HCT116 (cell line): ENCODE measurements at regions not wholly inside any gene's neighbourhood (a gene's known extent, or its start where the extent isn't known, plus 50 kb on each side); places are given as distances from the start of the nearest gene placed in this dataset.

ENCODE experiments used
- CBX3 ChIP-seq: IDR thresholded peaks from 2 replicates; pipeline ENCODE4 v1.6.1; 2012; ENCODE audit warnings: low read depth
- ELF1 ChIP-seq: IDR thresholded peaks from 2 replicates; pipeline ENCODE4 v1.6.1; 2012; ENCODE audit warnings: low read depth, borderline replicate concordance
- EZH2 ChIP-seq: fragments of 200-600 bp; sonication (generic); IDR thresholded peaks from 2 replicates; pipeline ENCODE4 v1.6.1; 2017; ENCODE audit warnings: antibody characterized with exemption, mixed run types
- EZH2phosphoT487 ChIP-seq: fragments of 200-600 bp; IDR thresholded peaks from 2 replicates; pipeline ENCODE4 v1.6.1; 2018; ENCODE audit warnings: antibody characterized with exemption, borderline replicate concordance
- POLR2A ChIP-seq: IDR thresholded peaks from 2 replicates; pipeline ENCODE4 v1.7.0; 2011; ENCODE audit warnings: borderline replicate concordance; ENCODE audit not compliant: insufficient read depth, insufficient read length; ENCODE audit errors: extremely low read depth
- POLR2AphosphoS5 ChIP-seq: IDR thresholded peaks from 2 replicates; pipeline ENCODE4 v1.6.1; 2011; ENCODE audit warnings: mild to moderate bottlenecking, low read depth, low read length, moderate library complexity
- RAD21 ChIP-seq: IDR thresholded peaks from 2 replicates; pipeline ENCODE4 v1.6.1; 2012; ENCODE audit warnings: low read depth, mild to moderate bottlenecking
- SIN3A ChIP-seq: IDR thresholded peaks from 2 replicates; pipeline ENCODE4 v1.6.1; 2012; ENCODE audit warnings: low read depth
- TCF7L2 ChIP-seq: IDR thresholded peaks from 2 replicates; pipeline ENCODE4 v1.7.0; 2011; ENCODE audit warnings: borderline replicate concordance, inconsistent platforms; ENCODE audit not compliant: insufficient read depth, insufficient read length; ENCODE audit errors: extremely low read depth
- ZBTB33 ChIP-seq: IDR thresholded peaks from 2 replicates; pipeline ENCODE4 v1.6.1; 2011; ENCODE audit warnings: mild to moderate bottlenecking, low read length, moderate library complexity; ENCODE audit not compliant: insufficient replicate concordance; ENCODE audit errors: extremely low read depth
- TF ChIP-seq, protein P1 (sequence below), 3 experiments: fragments of 200-600 bp in 1 of 3; sonication (generic) in 1 of 3; IDR thresholded peaks in 2 of 3; conservative IDR thresholded peaks in 1 of 3; 2 replicates each; pipeline ENCODE4 v1.5.1; 2012 to 2017; ENCODE audit warnings: low read depth in 2 of 3, low read length in 2 of 3, antibody characterized with exemption in 1 of 3, borderline replicate concordance in 1 of 3, control low read depth in 1 of 3, mild to moderate bottlenecking in 1 of 3, mixed read lengths in 1 of 3, mixed run types in 1 of 3, moderate library complexity in 1 of 3; ENCODE audit not compliant: insufficient read depth in 1 of 3
- TF ChIP-seq, protein P2 (sequence below): IDR thresholded peaks from 2 replicates; pipeline ENCODE4 v1.6.1; 2012; ENCODE audit warnings: low read depth
- TF ChIP-seq, protein P3 (sequence below): IDR thresholded peaks from 2 replicates; pipeline ENCODE4 v1.6.1; 2012

GRCh38 chr17:12574525-12574924 lies 91.2 kb upstream of the MYOCD start:
- TF ChIP-seq POLR2AphosphoS5 (no peak), EZH2 (no peak), CBX3 (no peak), POLR2A (no peak), SIN3A (no peak), RAD21 (no peak), ELF1 (no peak), TCF7L2 (no peak), ZBTB33 (no peak), EZH2phosphoT487 (no peak)
- TF ChIP-seq, protein P1, sequence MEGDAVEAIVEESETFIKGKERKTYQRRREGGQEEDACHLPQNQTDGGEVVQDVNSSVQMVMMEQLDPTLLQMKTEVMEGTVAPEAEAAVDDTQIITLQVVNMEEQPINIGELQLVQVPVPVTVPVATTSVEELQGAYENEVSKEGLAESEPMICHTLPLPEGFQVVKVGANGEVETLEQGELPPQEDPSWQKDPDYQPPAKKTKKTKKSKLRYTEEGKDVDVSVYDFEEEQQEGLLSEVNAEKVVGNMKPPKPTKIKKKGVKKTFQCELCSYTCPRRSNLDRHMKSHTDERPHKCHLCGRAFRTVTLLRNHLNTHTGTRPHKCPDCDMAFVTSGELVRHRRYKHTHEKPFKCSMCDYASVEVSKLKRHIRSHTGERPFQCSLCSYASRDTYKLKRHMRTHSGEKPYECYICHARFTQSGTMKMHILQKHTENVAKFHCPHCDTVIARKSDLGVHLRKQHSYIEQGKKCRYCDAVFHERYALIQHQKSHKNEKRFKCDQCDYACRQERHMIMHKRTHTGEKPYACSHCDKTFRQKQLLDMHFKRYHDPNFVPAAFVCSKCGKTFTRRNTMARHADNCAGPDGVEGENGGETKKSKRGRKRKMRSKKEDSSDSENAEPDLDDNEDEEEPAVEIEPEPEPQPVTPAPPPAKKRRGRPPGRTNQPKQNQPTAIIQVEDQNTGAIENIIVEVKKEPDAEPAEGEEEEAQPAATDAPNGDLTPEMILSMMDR (IDR thresholded peaks at IDR 0.05 in 2 of 3, conservative IDR thresholded peaks at IDR 0.05 in 1 of 3; ENCODE audit: borderline replicate concordance in 1 of 3, insufficient read depth in 1 of 3, low read depth in 2 of 3, low read length in 2 of 3) = no peak
- TF ChIP-seq, protein P2, sequence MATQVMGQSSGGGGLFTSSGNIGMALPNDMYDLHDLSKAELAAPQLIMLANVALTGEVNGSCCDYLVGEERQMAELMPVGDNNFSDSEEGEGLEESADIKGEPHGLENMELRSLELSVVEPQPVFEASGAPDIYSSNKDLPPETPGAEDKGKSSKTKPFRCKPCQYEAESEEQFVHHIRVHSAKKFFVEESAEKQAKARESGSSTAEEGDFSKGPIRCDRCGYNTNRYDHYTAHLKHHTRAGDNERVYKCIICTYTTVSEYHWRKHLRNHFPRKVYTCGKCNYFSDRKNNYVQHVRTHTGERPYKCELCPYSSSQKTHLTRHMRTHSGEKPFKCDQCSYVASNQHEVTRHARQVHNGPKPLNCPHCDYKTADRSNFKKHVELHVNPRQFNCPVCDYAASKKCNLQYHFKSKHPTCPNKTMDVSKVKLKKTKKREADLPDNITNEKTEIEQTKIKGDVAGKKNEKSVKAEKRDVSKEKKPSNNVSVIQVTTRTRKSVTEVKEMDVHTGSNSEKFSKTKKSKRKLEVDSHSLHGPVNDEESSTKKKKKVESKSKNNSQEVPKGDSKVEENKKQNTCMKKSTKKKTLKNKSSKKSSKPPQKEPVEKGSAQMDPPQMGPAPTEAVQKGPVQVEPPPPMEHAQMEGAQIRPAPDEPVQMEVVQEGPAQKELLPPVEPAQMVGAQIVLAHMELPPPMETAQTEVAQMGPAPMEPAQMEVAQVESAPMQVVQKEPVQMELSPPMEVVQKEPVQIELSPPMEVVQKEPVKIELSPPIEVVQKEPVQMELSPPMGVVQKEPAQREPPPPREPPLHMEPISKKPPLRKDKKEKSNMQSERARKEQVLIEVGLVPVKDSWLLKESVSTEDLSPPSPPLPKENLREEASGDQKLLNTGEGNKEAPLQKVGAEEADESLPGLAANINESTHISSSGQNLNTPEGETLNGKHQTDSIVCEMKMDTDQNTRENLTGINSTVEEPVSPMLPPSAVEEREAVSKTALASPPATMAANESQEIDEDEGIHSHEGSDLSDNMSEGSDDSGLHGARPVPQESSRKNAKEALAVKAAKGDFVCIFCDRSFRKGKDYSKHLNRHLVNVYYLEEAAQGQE = no peak
- TF ChIP-seq, protein P3, sequence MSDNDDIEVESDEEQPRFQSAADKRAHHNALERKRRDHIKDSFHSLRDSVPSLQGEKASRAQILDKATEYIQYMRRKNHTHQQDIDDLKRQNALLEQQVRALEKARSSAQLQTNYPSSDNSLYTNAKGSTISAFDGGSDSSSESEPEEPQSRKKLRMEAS = no peak
